ENCODE measurements at regions not wholly inside any gene's neighbourhood (a gene's known extent, or its start where the extent isn't known, plus 50 kb on each side); places are given as distances from the start of the nearest gene placed in this dataset.

DNA sequence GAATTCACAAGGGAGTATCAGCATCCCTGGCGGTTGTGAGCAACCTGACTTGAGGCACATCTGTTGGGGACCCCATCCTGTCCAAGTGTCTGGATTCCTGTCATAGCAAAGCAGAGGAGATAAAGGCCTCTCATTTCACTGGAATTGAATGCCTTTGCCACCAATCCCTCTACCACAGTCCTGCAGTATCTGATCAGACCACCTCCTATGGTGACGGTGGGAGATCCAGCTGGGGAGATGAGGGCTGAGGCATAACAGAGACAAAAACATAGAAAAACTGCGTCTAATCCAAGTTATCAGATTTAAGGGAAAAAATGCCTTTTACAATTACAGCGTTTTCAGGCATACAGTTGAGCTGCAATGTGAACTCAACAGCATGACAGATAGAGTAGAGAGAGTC is 160.7 kb upstream of the TRPC7 start:
- DNase-seq = no peak

DNA sequence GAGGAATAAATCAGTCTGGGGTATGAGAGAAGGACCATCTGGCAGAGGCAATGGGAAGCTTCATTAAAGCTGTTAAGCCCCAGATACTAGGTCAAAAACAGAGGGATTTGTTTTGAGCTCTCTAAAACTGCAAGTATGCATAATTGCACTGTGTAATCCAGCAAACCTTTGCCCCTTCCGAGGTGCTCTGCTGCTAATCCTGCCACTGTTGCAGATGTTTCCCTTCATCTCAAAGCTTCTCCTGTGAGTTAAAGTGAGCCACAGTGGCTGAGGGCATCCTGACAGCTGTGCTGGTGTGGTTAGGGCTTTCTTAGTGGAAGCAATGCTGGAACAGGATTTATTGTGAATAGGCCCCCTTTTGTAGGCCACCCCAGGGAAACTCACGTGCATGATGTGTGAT is 160.3 kb upstream of the TRPC7 start:
- no peak for DNase-seq

- DNase-seq = no peak
Measured at GRCh38 chr5:136522217-136522956, 157.0 kb upstream of the TRPC7 start.

DNA sequence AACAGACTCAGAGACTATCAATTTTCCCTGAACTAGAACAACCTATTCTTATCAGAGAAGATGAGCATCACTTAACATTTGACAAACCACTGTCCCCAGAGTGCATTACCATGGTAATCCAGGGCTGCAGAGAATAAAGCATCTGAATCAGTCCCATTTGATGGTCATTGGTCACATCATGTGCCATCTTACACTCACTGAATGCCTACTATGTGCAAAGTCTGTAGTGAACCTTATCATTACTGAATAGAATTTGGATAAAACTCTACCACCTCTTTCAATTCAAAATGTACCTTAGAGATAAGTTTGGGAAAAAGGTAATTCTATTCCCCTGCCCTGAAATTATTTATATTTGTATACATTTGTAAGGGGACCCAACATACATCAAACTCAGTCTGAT is 156.4 kb upstream of the TRPC7 start:
- no peak for DNase-seq

DNA sequence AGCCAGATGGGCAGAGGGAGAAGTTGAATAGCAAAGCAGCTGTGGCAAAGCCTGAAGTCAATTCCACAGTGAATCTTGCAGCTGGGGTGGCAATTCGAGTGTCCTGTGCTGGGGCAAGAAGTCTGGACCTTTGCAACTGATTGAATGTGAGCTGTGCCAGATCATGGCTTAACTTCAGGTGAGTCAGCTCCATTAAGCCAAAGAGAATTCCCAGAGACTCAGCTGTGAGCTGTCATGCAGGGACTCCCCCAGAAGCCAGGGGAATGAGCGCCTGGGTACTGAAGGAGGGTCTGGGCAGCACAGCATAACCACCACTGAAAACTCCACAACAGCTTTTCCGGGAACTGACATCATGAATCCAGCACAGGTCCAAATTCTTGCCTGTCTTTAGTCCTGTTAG is 153.5 kb upstream of the TRPC7 start:
- DNase-seq = no peak

DNA sequence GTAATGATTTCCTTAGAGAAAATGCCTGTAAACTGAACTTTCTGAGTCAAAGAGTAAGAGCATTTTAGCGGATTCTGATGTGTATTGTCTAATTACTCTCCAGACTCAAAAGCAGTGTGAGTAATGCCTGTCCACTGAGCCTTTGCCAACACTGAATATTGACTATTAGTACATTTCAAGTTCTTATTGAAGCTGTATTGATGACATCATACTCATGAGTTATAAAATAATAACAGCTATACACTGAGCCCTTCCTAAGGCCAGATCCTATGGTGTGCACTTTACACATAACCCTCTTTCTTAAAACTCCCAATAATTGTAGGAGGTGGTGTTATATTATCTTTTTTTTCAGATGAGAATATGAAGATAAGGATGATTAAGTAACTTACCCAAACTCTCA is 152.8 kb upstream of the TRPC7 start:
- no peak for DNase-seq

DNA sequence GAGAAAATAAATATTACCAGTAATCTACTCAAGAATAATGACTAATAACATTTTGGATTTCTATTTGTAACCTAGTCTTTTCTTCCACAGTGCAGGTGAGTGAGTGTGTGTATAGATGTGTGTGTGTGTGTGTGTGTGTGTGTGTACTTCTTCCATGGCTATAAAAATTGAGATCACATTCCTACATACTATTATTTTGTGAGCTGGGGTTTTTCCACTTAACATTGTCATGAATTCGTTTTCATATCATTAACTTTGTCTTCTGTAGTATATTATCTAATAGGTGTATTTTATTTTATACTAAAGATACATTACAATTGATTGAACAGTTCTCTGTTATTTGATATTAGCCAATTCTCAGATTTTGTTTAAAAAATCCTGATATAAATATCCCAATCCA is 152.4 kb upstream of the TRPC7 start:
- DNase-seq = no peak

GRCh38 chr5:136516637-136517036 is 151.3 kb upstream of the TRPC7 start:
- DNase-seq = no peak

- no peak for DNase-seq
Measured at GRCh38 chr5:136513430-136513829, 148.1 kb upstream of the TRPC7 start.

DNA sequence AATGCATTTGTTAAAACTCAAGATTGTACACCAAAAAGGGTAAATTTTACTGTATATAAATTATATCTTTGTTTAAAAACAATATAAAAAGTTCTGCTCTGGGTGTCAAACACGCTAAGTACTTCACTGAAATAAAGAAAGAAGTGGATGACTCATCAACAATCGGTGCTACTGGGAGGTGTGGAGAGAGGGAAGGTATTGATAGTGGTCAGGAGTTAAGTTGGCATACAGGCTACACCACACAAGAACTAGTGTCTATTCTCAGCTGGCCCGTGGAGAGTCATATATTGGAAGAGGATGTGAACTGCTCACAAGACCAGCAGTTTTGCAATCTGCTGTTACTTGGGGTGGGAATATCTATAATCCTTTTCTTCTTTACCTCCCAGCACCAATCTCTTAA is 145.7 kb upstream of the TRPC7 start:
- DNase-seq = no peak

GRCh38 chr5:136510481-136510880 is 145.1 kb upstream of the TRPC7 start:
- DNase-seq = no peak

DNA sequence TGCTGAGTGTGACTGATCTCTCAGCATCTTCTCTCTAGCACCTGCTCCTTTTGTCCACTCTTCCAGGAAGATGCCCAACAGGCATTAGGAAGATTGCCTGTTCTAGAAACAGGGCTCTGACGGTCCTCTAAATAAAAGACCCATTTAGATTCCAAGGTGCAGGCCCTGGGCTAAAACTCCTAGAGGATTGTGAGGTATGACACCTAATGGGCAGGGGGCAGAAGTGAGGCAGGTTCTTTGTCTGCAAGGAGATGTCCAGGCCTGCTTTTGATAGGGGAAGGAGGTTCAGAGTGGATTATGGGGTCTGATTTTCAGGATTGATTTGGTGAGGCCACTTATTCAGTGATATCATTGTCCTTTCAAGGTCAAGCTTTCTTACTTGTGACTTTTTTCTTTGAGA is 140.8 kb upstream of the TRPC7 start:
- DNase-seq = no peak

- no peak for DNase-seq
Measured at GRCh38 chr5:136501133-136501532, 135.8 kb upstream of the TRPC7 start.

GRCh38 chr5:136492587-136492986 is 127.2 kb upstream of the TRPC7 start:
- no peak for DNase-seq

- no peak for DNase-seq
Measured at GRCh38 chr5:136491806-136492205, 126.5 kb upstream of the TRPC7 start.

- DNase-seq = no peak
Measured at GRCh38 chr5:136484808-136485325, 119.5 kb upstream of the TRPC7 start.

- DNase-seq = no peak
Measured at GRCh38 chr5:136482206-136482605, 116.9 kb upstream of the TRPC7 start.

GRCh38 chr5:136474466-136474865 is 109.1 kb upstream of the TRPC7 start:
- no peak for DNase-seq

DNA sequence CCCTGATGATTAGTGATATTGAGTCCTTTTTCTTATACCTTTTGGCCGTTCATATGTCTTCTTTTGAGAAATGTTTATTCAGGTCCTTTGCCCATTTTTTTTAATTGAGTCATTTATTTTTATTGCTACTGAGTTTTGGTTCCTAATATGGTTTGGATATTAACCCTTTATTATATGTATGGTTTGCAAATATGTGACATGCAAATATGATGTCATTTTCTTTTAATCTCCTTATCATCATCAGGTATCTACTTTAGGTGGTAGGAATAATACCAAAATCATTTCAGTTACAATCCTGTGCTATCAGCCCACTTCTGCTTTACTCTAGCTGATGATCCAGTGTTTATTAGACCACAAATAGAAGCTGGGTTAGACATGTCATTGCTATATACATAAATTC is 102.3 kb upstream of the TRPC7 start:
- no peak for DNase-seq

DNA sequence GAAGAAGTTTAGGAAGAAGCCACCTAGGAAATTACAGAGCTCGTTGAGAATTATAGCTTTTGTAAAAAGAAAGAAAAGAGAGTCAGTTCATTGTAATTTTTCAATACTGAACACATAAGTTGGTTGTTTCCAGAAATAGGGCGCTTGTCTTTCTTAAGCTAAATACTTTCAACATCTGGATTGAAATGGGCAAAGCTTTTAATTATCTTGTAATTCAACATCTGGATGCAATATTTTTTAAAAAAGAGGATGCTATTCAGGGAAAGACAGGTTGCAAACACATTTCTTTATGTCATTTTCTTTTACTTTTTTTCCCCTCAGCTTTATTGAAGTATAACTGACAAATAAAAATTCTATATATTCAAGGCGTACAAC is 100.7 kb upstream of the TRPC7 start:
- no peak for DNase-seq

GRCh38 chr5:136458481-136458880 is 93.1 kb upstream of the TRPC7 start:
- DNase-seq = no peak

GRCh38 chr5:136457390-136458013 is 92.2 kb upstream of the TRPC7 start:
- DNase-seq = no peak

GRCh38 chr5:136455409-136455808 is 90.1 kb upstream of the TRPC7 start:
- no peak for DNase-seq

DNA sequence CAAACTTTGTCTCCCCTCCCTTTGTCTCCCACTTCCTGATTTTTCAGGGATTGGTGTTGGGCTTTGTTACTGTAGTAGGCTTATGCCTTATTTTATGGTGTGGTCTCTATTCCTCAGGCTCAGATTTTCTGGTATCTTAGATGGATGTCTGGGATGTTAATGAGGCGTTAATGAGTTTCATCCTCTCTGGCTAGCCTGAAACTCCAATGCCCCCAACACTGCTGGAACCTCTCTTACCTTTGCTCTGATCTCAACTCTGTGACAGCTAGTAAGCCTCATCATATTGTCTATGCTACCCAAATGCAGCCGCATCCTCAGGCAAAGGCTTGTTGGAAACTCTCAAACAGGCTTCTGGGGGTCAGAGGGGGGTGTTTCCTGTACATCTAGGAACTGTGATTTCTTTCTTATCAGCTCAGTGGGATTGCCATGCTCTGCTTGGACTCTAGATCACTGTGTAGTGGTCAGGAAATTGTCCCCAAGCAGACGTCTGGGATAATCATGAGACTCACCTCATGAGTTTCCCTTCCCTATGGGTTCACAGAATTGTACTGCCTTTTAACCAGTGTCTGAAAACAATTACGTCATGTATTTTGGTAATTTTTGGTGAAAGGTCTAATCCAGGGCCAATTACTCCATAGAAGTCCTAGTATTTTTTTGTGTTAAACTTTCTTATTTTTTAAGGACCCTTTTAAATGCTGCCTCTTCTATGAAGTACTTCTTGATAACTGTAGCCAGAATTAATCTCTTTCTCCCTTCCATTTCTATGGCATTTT is 88.8 kb upstream of the TRPC7 start:
- DNase-seq = no peak

Data from CD4-positive, alpha-beta T cell treated with Interleukin-4 for 1 hour (primary cell).